ENCODE measurements at regions not wholly inside any gene's neighbourhood (a gene's known extent, or its start where the extent isn't known, plus 50 kb on each side); places are given as distances from the start of the nearest gene placed in this dataset.

GRCh38 chr4:170248576-170248975, 158.8 kb upstream of the AADAT start:
- TF ChIP-seq CTCF (optimal IDR thresholded peaks at IDR 0.05 in 1 of 3, IDR thresholded peaks at IDR 0.05 in 1 of 3, conservative IDR thresholded peaks at IDR 0.05 in 1 of 3; ENCODE audit: extremely low read depth in 1 of 3, insufficient read depth in 2 of 3, low read length in 3 of 3) (no peak), EZH2 (IDR thresholded peaks at IDR 0.05; ENCODE audit: low read length) (no peak)
